Adrenal gland (tissue), 9 donors: ENCODE measurements at regions not wholly inside any gene's neighbourhood (a gene's known extent, or its start where the extent isn't known, plus 50 kb on each side); places are given as distances from the start of the nearest gene placed in this dataset.

ENCODE experiments used
- DNase-seq, 7 donors: peaks; one replicate each; pipeline ENCODE4 v3.0.0-alpha.2; 2019 to 2020
- H3K27ac ChIP-seq, 5 donors: fragments of 200-600 bp; sonication (generic) in 4 of 5; 1 replicate in 3 of 5; 2 replicates in 2 of 5; pipeline versions ENCODE4 v1.5.1 to v1.8.0; 2016 to 2020; ENCODE audit warnings: mild to moderate bottlenecking in 1 of 5
- H3K27me3 ChIP-seq: fragments of 200-600 bp; 2 replicates; pipeline ENCODE4 v1.8.0; 2021
- H3K36me3 ChIP-seq, 2 donors: fragments of 200-600 bp; replicated peaks in 1 of 2; 1 replicate in 1 of 2; 2 replicates in 1 of 2; pipeline versions ENCODE4 v1.5.1 to v1.8.0; 2018 to 2022
- H3K4me1 ChIP-seq, 2 donors: fragments of 200-600 bp; replicated peaks in 1 of 2; 1 replicate in 1 of 2; 2 replicates in 1 of 2; pipeline versions ENCODE4 v1.5.1 to v1.8.0; 2018 to 2021
- H3K4me3 ChIP-seq, 4 donors: fragments of 200-600 bp; sonication (generic) in 3 of 4; one replicate each; pipeline ENCODE4 v1.5.1; 2016 to 2018
- H3K9me3 ChIP-seq, 3 donors: fragments of 200-600 bp; sonication (generic) in 1 of 3; replicated peaks in 1 of 3; 1 replicate in 2 of 3; 2 replicates in 1 of 3; pipeline versions ENCODE4 v1.5.1 to v1.8.0; 2016 to 2021
- POLR2A ChIP-seq, 2 donors: fragments of 450-650 bp; IDR thresholded peaks; one replicate each; pipeline ENCODE4 v1.6.1; 2017; ENCODE audit warnings: antibody characterized with exemption in 2 of 2, mild to moderate bottlenecking in 2 of 2, moderate library complexity in 1 of 2
- WGBS, 4 donors: extraction: QIAGEN DNeasy Blood & Tissue Kit in 2 of 4; methylation state at CpG; one replicate each; pipeline versions ENCODE4 v1.1.5 to v1.1.7; 2013 to 2017; 5-methylcytosine and 5-hydroxymethylcytosine counted together
- intact Hi-C, 2 donors: fragments of 100-400 bp; cut with DNase I; formaldehyde crosslinking; loops; one replicate each; pipeline versions ENCODE4 v1.14.1 to v1.15.0; 2022 to 2023
- TF ChIP-seq, protein P1 (sequence below), 6 experiments: fragments of 450-650 bp in 4 of 6; fragments of 200-600 bp in 2 of 6; sonication (generic) in 1 of 6; IDR thresholded peaks; 1 replicate in 5 of 6; 2 replicates in 1 of 6; pipeline versions ENCODE4 v1.5.1 to v1.8.0; 2016 to 2021; ENCODE audit warnings: antibody characterized with exemption in 6 of 6, mild to moderate bottlenecking in 2 of 6, moderate library complexity in 1 of 6
- donor health status: healthy with polysubstance abuse.
- donor health status: Bipolar disorder and iron deficiency.
- donor health status: DM: yes; HTN: yes; CAD: no.
- donor health status: DM: no; HTN: no; CAD: no.
- donor health status: DM: no; HTN: no; CAD: no.

DNA sequence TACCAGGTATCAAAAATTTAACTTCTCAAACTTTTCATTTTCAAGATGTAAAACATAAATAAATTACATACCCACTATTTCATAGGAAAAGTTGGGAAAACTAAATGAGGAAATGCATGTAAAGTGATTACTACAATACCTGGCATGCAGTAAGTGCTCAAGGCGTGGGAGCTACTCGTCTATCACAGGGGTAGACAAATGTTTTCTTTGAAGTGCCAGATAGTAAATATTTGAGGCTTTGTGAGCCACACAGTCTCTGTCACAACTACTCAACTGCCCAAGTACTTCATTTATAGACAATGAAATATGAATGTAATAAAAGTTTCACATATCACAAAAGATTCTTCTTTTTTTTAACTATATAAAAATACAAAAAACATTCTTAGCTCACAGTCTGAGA lies 96.4 kb upstream of the PCGF5 start:
- TF ChIP-seq POLR2A (IDR thresholded peaks at IDR 0.05), result no peak
- TF ChIP-seq, protein P1, sequence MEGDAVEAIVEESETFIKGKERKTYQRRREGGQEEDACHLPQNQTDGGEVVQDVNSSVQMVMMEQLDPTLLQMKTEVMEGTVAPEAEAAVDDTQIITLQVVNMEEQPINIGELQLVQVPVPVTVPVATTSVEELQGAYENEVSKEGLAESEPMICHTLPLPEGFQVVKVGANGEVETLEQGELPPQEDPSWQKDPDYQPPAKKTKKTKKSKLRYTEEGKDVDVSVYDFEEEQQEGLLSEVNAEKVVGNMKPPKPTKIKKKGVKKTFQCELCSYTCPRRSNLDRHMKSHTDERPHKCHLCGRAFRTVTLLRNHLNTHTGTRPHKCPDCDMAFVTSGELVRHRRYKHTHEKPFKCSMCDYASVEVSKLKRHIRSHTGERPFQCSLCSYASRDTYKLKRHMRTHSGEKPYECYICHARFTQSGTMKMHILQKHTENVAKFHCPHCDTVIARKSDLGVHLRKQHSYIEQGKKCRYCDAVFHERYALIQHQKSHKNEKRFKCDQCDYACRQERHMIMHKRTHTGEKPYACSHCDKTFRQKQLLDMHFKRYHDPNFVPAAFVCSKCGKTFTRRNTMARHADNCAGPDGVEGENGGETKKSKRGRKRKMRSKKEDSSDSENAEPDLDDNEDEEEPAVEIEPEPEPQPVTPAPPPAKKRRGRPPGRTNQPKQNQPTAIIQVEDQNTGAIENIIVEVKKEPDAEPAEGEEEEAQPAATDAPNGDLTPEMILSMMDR (IDR thresholded peaks at IDR 0.05), result no peak
- 81 to 85% (median 82%) methylated on average over 2 of the region's 2 CpGs for WGBS, 4 donors
- intact Hi-C loops, result no loop called here

DNA sequence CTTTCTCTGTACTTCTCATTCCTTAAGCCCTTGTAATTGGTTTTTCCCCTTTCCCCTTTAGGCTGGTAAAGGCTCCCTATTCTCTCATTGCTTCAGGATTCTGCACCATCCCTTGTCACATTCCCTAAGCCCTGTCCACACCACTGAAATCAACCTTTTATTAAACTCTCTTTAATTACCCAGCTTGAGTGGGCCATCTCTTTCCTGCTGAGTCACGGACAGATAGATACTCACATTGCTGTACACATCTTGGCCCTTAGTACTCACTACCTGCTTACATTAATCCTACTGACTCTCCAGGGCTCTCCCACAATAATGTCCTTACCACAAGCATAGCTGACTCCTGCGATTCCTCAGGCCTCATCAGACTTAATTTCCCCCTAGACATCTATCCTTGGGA lies 94.0 kb upstream of the PCGF5 start:
- TF ChIP-seq, protein P1 (IDR thresholded peaks at IDR 0.05), result no peak
- no peak for TF ChIP-seq POLR2A (IDR thresholded peaks at IDR 0.05)
- no peaks in the 10 kb centered on the region for H3K36me3 ChIP-seq
- H3K4me1 ChIP-seq, result no peaks in the 10 kb centered on the region
- DNase-seq, result no peak
- no peaks in the 10 kb centered on the region for H3K27me3 ChIP-seq
- 81 to 97% (median 90%) methylated on average over 2 of the region's 2 CpGs for WGBS, 4 donors
- intact Hi-C loops, result no loop called here
- no peaks in the 10 kb centered on the region for H3K9me3 ChIP-seq
- no peak overlapping the region for H3K4me3 ChIP-seq
- no peak overlapping the region for H3K27ac ChIP-seq

More for the DNA sequence above, 96.4 kb upstream of the PCGF5 start:
- no peaks in the 10 kb centered on the region for H3K4me1 ChIP-seq
- no peak overlapping the region for H3K27ac ChIP-seq
- H3K4me3 ChIP-seq, result no peak overlapping the region
- H3K9me3 ChIP-seq, result no peaks in the 10 kb centered on the region
- no peak for DNase-seq
- H3K27me3 ChIP-seq, result no peaks in the 10 kb centered on the region
- no peaks in the 10 kb centered on the region for H3K36me3 ChIP-seq

DNA sequence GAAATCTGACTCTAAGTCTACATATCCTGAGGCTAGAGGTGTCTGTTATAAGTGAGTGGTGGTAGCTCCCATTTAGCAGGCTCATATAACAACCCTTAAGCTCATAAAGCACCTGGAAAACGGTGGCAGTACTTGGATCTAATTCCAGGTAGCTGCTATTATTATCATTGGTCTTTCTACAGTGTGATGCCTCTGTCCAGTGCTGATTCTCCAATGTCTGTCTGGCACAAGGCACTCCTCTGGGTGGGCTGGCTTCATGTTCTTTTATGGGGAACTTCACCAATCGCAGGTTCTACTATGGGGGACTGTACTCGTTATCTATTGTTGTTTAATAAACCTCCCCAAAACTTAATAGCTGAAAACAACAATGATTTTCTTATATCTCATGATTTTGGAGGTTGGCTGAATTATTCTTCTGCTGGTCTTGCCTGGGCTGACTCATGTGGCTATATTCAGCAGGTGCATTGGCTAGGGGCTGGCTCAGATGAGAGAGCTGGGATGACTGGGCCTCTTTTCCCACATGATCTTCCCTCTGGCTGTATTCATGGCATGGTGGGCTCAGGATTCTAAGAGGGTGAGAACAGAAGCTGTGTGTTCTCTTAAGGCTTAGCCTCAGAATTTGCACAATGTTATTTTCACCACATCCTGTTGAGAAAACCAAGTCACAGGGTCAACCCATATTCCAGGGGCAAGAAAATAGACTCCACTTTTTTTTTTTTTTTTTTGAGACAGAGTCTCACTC lies 93.0 kb upstream of the PCGF5 start:
- DNase-seq, result no peak
- Histone ChIP-seq H3K36me3 (no peaks in the 10 kb centered on the region), H3K4me1 (no peaks in the 10 kb centered on the region), H3K9me3 (no peaks in the 10 kb centered on the region), H3K4me3 (no peak overlapping the region), H3K27ac (no peak overlapping the region), H3K27me3 (no peaks in the 10 kb centered on the region)
- 74 to 87% (median 83%) methylated on average over 3 of the region's 3 CpGs for WGBS, 4 donors
- intact Hi-C loops, result no loop called here
- TF ChIP-seq POLR2A (IDR thresholded peaks at IDR 0.05), result no peak
- TF ChIP-seq, protein P1 (IDR thresholded peaks at IDR 0.05), result no peak

DNA sequence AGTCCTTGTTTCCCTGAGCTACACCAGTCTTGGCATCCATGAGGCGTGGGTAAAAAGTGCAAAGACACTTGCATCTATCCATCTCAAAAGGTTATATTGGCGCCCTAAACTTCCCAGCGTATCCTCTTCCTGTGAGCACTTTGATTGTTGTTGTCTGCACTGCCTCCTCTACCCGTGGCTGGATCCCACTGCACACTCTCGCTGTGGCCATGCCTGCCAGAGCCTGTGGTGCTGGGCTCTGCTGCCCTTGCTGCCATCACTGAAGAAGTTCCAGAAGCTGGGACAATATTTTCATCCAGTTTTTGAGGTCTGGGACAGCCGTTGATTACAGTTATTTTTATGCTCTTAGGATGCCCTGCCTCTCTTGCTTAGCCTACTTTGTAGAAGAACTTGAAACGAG lies 85.3 kb upstream of the PCGF5 start:
- Histone ChIP-seq H3K9me3 (no peaks in the 10 kb centered on the region), H3K36me3 (no peaks in the 10 kb centered on the region), H3K4me3 (no peak overlapping the region), H3K27ac (no peak overlapping the region), H3K27me3 (no peaks in the 10 kb centered on the region), H3K4me1 (no peaks in the 10 kb centered on the region)
- intact Hi-C loops, result no loop called here
- TF ChIP-seq, protein P1 (IDR thresholded peaks at IDR 0.05), result no peak
- no peak for TF ChIP-seq POLR2A (IDR thresholded peaks at IDR 0.05)
- 78 to 84% (median 80%) methylated on average over 7 of the region's 7 CpGs for WGBS, 4 donors
- DNase-seq, result no peak
